T-cell (primary cell): ENCODE measurements at regions not wholly inside any gene's neighbourhood (a gene's known extent, or its start where the extent isn't known, plus 50 kb on each side); places are given as distances from the start of the nearest gene placed in this dataset.

Experiments
- ATAC-seq, 4 experiments: fragments of 200-7000 bp in 3 of 4; fragments of 150-1000 bp in 1 of 4; cut with Tn5 transposase; replicated peaks in 1 of 4; 1 replicate in 3 of 4; 2 replicates in 1 of 4; pipeline ENCODE4 v1.10.0; 2021; ENCODE audit warnings: moderate library complexity in 3 of 4, mild to moderate bottlenecking in 2 of 4, moderate number of reproducible peaks in 1 of 4
- CTCF ChIA-PET, 2 donors: fragments of 300-600 bp; sonication (Branson Sonifier 250); formaldehyde crosslinking; loops; one replicate each; lab custom pipeline; 2022; ENCODE audit warnings: antibody characterized with exemption in 2 of 2; lab: Charles Lee
- POLR2A ChIA-PET, 2 donors: fragments of 300-600 bp; sonication (Branson Sonifier 250); formaldehyde crosslinking; loops; one replicate each; lab custom pipeline; 2022; ENCODE audit warnings: antibody characterized with exemption in 2 of 2; lab: Charles Lee
- DNase-seq, 35 experiments: peaks; one replicate each; pipeline versions ENCODE4 v3.0.0 to v3.0.0-alpha.2; 2013 to 2023
- H3K27ac ChIP-seq: one replicate; pipeline ENCODE4 v1.5.1; 2013; ENCODE audit warnings: low read length
- H3K27me3 ChIP-seq, 2 experiments: replicated peaks in 1 of 2; 1 replicate in 1 of 2; 2 replicates in 1 of 2; pipeline versions ENCODE4 v1.6.1 to v1.7.0; 2013; ENCODE audit warnings: low read length in 1 of 2, mixed read lengths in 1 of 2; ENCODE audit not compliant: control insufficient read depth in 2 of 2, insufficient read depth in 2 of 2; ENCODE audit errors: extremely low read depth in 1 of 2
- H3K36me3 ChIP-seq, 2 donors: 1 replicate in 1 of 2; 2 replicates in 1 of 2; pipeline versions ENCODE4 v1.6.1 to v1.7.0; 2013; ENCODE audit warnings: low read length in 1 of 2; ENCODE audit not compliant: control insufficient read depth in 2 of 2, insufficient read depth in 1 of 2; ENCODE audit errors: extremely low read depth in 1 of 2
- H3K4me1 ChIP-seq, 2 experiments: 1 replicate in 1 of 2; 2 replicates in 1 of 2; pipeline versions ENCODE4 v1.6.1 to v1.7.0; 2013; ENCODE audit warnings: low read length in 2 of 2, mixed read lengths in 1 of 2; ENCODE audit not compliant: insufficient read depth in 2 of 2, control insufficient read depth in 1 of 2; ENCODE audit errors: extremely low read depth in 1 of 2
- H3K4me3 ChIP-seq, 2 donors: 1 replicate in 1 of 2; 2 replicates in 1 of 2; pipeline versions ENCODE4 v1.5.1 to v1.7.0; 2013; ENCODE audit warnings: mild to moderate bottlenecking in 2 of 2, low read length in 1 of 2, moderate library complexity in 1 of 2; ENCODE audit not compliant: control insufficient read depth in 1 of 2; ENCODE audit errors: extremely low read depth in 1 of 2
- H3K9me3 ChIP-seq: 2 replicates; pipeline ENCODE4 v1.7.0; 2013
- H3K27ac Mint-ChIP-seq, 2 donors: one replicate each; pipeline ENCODE4 v1.8.0; 2020 to 2021; ENCODE audit warnings: mild to moderate bottlenecking in 2 of 2, mixed read lengths in 2 of 2
- H3K27me3 Mint-ChIP-seq, 2 donors: one replicate each; pipeline ENCODE4 v1.8.0; 2021 to 2022; ENCODE audit warnings: mixed read lengths in 2 of 2
- H3K36me3 Mint-ChIP-seq: one replicate; pipeline ENCODE4 v1.8.0; 2021; ENCODE audit warnings: mixed read lengths
- H3K4me1 Mint-ChIP-seq, 3 donors: one replicate each; pipeline ENCODE4 v1.8.0; 2020 to 2022; ENCODE audit warnings: mixed read lengths in 3 of 3, mild to moderate bottlenecking in 1 of 3
- H3K4me3 Mint-ChIP-seq, 3 donors: one replicate each; pipeline ENCODE4 v1.8.0; 2020 to 2022; ENCODE audit warnings: mild to moderate bottlenecking in 3 of 3, mixed read lengths in 3 of 3, moderate library complexity in 3 of 3
- H3K9me3 Mint-ChIP-seq, 3 donors: one replicate each; pipeline ENCODE4 v1.8.0; 2020 to 2022; ENCODE audit warnings: mixed read lengths in 3 of 3
- WGBS: methylation state at CpG from one replicate; pipeline ENCODE4 v1.1.5; 2013; ENCODE audit warnings: missing lambda C conversion rate; ENCODE audit not compliant: insufficient coverage; 5-methylcytosine and 5-hydroxymethylcytosine counted together

- WGBS: 100% methylated on average over 2 of the region's 2 CpGs
- DNase-seq (no peak), ATAC-seq (no peak)
- Mint-ChIP-seq H3K9me3 (peaks cover 2 to 6% (median 5%) of the 10 kb centered on the region in 3 donors), H3K27ac (no peak overlapping the region), H3K4me1 (no peaks in the 10 kb centered on the region), H3K36me3 (no peaks in the 10 kb centered on the region), H3K4me3 (no peak overlapping the region), H3K27me3 (no peaks in the 10 kb centered on the region)
- Histone ChIP-seq H3K4me1 (no peaks in the 10 kb centered on the region), H3K27ac (no peak overlapping the region), H3K4me3 (no peak overlapping the region), H3K36me3 (no peaks in the 10 kb centered on the region), H3K9me3 (peaks cover 2% of the 10 kb centered on the region), H3K27me3 (no peaks in the 10 kb centered on the region)
- CTCF ChIA-PET: no interaction called here
- POLR2A ChIA-PET: interaction anchor here in 1 of 2 donors (0.6 kb wide), 2 partner anchors 104 to 1269 kb away, joined by 3 to 4 read pairs; no protein-coding TSS in a partner anchor
Measured at GRCh38 chr3:95351158-95351557, 1288.3 kb downstream of the NSUN3 start.

GRCh38 chr3:95352471-95352870, 1289.6 kb downstream of the NSUN3 start:
- no peak overlapping the region for H3K4me3 ChIP-seq
- H3K4me1 ChIP-seq: no peaks in the 10 kb centered on the region
- POLR2A ChIA-PET: no interaction called here
- no peak for ATAC-seq
- CTCF ChIA-PET: no interaction called here
- peaks cover 2% of the 10 kb centered on the region for H3K9me3 ChIP-seq
- DNase-seq: no peak
- Mint-ChIP-seq H3K27me3 (no peaks in the 10 kb centered on the region), H3K9me3 (peaks cover 2 to 6% (median 5%) of the 10 kb centered on the region in 3 donors), H3K27ac (no peak overlapping the region), H3K36me3 (no peaks in the 10 kb centered on the region), H3K4me3 (no peak overlapping the region), H3K4me1 (no peaks in the 10 kb centered on the region)
- H3K36me3 ChIP-seq: no peaks in the 10 kb centered on the region
- no peaks in the 10 kb centered on the region for H3K27me3 ChIP-seq
- no peak overlapping the region for H3K27ac ChIP-seq
- WGBS: no CpG with 5 or more reads among the region's 1 CpG

GRCh38 chr3:95354489-95354888, 1291.6 kb downstream of the NSUN3 start:
- peaks cover 2% of the 10 kb centered on the region for H3K9me3 ChIP-seq
- H3K4me1 ChIP-seq: no peaks in the 10 kb centered on the region
- H3K27ac ChIP-seq: no peak overlapping the region
- H3K27me3 ChIP-seq: no peaks in the 10 kb centered on the region
- H3K4me1 Mint-ChIP-seq: no peaks in the 10 kb centered on the region
- H3K4me3 ChIP-seq: no peak overlapping the region
- ATAC-seq (no peak), DNase-seq (no peak)
- POLR2A ChIA-PET: no interaction called here
- WGBS: 85% methylated on average over 2 of the region's 2 CpGs
- H3K4me3 Mint-ChIP-seq: no peak overlapping the region
- no peaks in the 10 kb centered on the region for H3K36me3 ChIP-seq
- H3K36me3 Mint-ChIP-seq: no peaks in the 10 kb centered on the region
- H3K9me3 Mint-ChIP-seq: peaks cover 3 to 10% (median 5%) of the 10 kb centered on the region in 3 donors
- CTCF ChIA-PET: no interaction called here
- no peak overlapping the region for H3K27ac Mint-ChIP-seq
- H3K27me3 Mint-ChIP-seq: no peaks in the 10 kb centered on the region

- Histone ChIP-seq H3K4me1 (no peaks in the 10 kb centered on the region), H3K27me3 (no peaks in the 10 kb centered on the region), H3K9me3 (peaks cover 2% of the 10 kb centered on the region), H3K27ac (no peak overlapping the region), H3K4me3 (no peak overlapping the region), H3K36me3 (no peaks in the 10 kb centered on the region)
- CTCF ChIA-PET: no interaction called here
- no peak overlapping the region for H3K4me3 Mint-ChIP-seq
- peaks cover 0 to 6% (median 4%) of the 10 kb centered on the region in 3 donors for H3K9me3 Mint-ChIP-seq
- POLR2A ChIA-PET: no interaction called here
- ATAC-seq (no peak), DNase-seq (no peak)
- no peaks in the 10 kb centered on the region for H3K36me3 Mint-ChIP-seq
- H3K4me1 Mint-ChIP-seq: no peaks in the 10 kb centered on the region
- WGBS: 93% methylated on average over 2 of the region's 11 CpGs
- H3K27me3 Mint-ChIP-seq: no peaks in the 10 kb centered on the region
- H3K27ac Mint-ChIP-seq: no peak overlapping the region
Measured at GRCh38 chr3:95356764-95357501, 1294.1 kb downstream of the NSUN3 start.

GRCh38 chr3:95387242-95388021, 1324.6 kb downstream of the NSUN3 start:
- ChIA-PET CTCF (no interaction called here), POLR2A (no interaction called here)
- DNase-seq: no peak
- 54% methylated on average over 4 of the region's 6 CpGs for WGBS
- Histone ChIP-seq H3K9me3 (peaks cover 2% of the 10 kb centered on the region), H3K27me3 (no peaks in the 10 kb centered on the region), H3K36me3 (no peaks in the 10 kb centered on the region), H3K4me1 (no peaks in the 10 kb centered on the region), H3K27ac (no peak overlapping the region), H3K4me3 (no peak overlapping the region)
- Mint-ChIP-seq H3K9me3 (peaks cover 3 to 10% (median 9%) of the 10 kb centered on the region in 3 donors), H3K36me3 (no peaks in the 10 kb centered on the region), H3K4me1 (no peaks in the 10 kb centered on the region), H3K27me3 (no peaks in the 10 kb centered on the region), H3K27ac (no peak overlapping the region), H3K4me3 (no peak overlapping the region)
- ATAC-seq: no peak

GRCh38 chr3:95389725-95390313, 1327.0 kb downstream of the NSUN3 start:
- Histone ChIP-seq H3K4me1 (no peaks in the 10 kb centered on the region), H3K27ac (no peak overlapping the region), H3K36me3 (no peaks in the 10 kb centered on the region), H3K27me3 (no peaks in the 10 kb centered on the region), H3K9me3 (no peaks in the 10 kb centered on the region), H3K4me3 (no peak overlapping the region)
- Mint-ChIP-seq H3K4me3 (no peak overlapping the region), H3K4me1 (no peaks in the 10 kb centered on the region), H3K27ac (no peak overlapping the region), H3K36me3 (no peaks in the 10 kb centered on the region), H3K27me3 (no peaks in the 10 kb centered on the region), H3K9me3 (peaks cover 3 to 10% (median 9%) of the 10 kb centered on the region in 3 donors)
- CTCF ChIA-PET: interaction anchor here in 1 of 2 donors (0.6 kb wide), 1 partner anchor 18 kb away, joined by 4 read pairs; no protein-coding TSS in a partner anchor
- ATAC-seq: no peak
- POLR2A ChIA-PET: no interaction called here
- no peak for DNase-seq
- no CpG with 5 or more reads among the region's 3 CpGs for WGBS
